ENCODE measurements at regions not wholly inside any gene's neighbourhood (a gene's known extent, or its start where the extent isn't known, plus 50 kb on each side); places are given as distances from the start of the nearest gene placed in this dataset.

- WGBS (ENCODE audit: extremely low coverage, insufficient read length, low lambda C conversion rate): no CpG with 5 or more reads among the region's 17 CpGs
- no peak overlapping the region for H3K4ac ChIP-seq (ENCODE audit: low read depth, low read length)
- no peak overlapping the region for H2BK15ac ChIP-seq (ENCODE audit: low read depth, low read length)
- H2BK5ac ChIP-seq (ENCODE audit: insufficient read length, low read length): no peak overlapping the region
- H3K4me1 ChIP-seq (ENCODE audit: insufficient read depth, low read length): no peaks in the 10 kb centered on the region
- no peak for DNase-seq
- no peak overlapping the region for H4K5ac ChIP-seq (ENCODE audit: insufficient read length, low read depth, low read length)
- H3K23me2 ChIP-seq (ENCODE audit: insufficient read length, low read depth, low read length, poor library complexity, severe bottlenecking): no peaks in the 10 kb centered on the region
- H3K79me2 ChIP-seq (ENCODE audit: insufficient read depth, low read length): no peaks in the 10 kb centered on the region
- Mint-ChIP-seq H3K4me3 (no peak overlapping the region), H3K27ac (no peak overlapping the region), H3K27me3 (ENCODE audit: low read depth) (no peaks in the 10 kb centered on the region; the same call in 1 of the 2 replicates), H3K9me3 (peaks cover 9 to 16% of the 10 kb centered on the region in 2 experiments; a peak in 4 of 5 replicates), H3K36me3 (ENCODE audit: insufficient read depth in 1 of 3, low read depth in 3 of 3) (peaks cover 0 to 21% (median 10%) of the 10 kb centered on the region in 3 experiments; a peak in 5 of 7 replicates), H3K4me1 (peaks cover 5 to 11% of the 10 kb centered on the region in 2 experiments; a peak in 3 of 4 replicates)
- no peak overlapping the region for H3K27ac ChIP-seq (ENCODE audit: insufficient read length, low read depth, low read length)
- no peak overlapping the region for H2AK5ac ChIP-seq (ENCODE audit: insufficient read length, low read length)
- H3K9me3 ChIP-seq (ENCODE audit: control insufficient read depth, low read depth, low read length): no peaks in the 10 kb centered on the region
- H3K79me1 ChIP-seq (ENCODE audit: insufficient read depth, low read depth, low read length, poor library complexity, severe bottlenecking): no peaks in the 10 kb centered on the region
- H2AFZ ChIP-seq (ENCODE audit: low read length): no peak overlapping the region
- H3K14ac ChIP-seq (ENCODE audit: insufficient read depth, low read length): no peak overlapping the region
- no peak overlapping the region for H3K4me2 ChIP-seq (ENCODE audit: insufficient read depth, insufficient read length, low read length)
- no peak overlapping the region for H2BK12ac ChIP-seq (ENCODE audit: insufficient read length, low read depth, low read length)
- H3K27me3 ChIP-seq (ENCODE audit: insufficient read depth, low read length): no peaks in the 10 kb centered on the region
- TF ChIP-seq CTCF (conservative IDR thresholded peaks at IDR 0.05): no peak
- no peak overlapping the region for H4K8ac ChIP-seq (replicated peaks; ENCODE audit: insufficient read length, low read depth, low read length)
- no peak overlapping the region for H2BK20ac ChIP-seq (ENCODE audit: low read depth, low read length, poor library complexity, severe bottlenecking)
- H4K20me1 ChIP-seq (ENCODE audit: control insufficient read depth, insufficient read depth, insufficient read length): no peaks in the 10 kb centered on the region
- H3K18ac ChIP-seq (ENCODE audit: insufficient read length, low read depth, low read length): no peak overlapping the region
- H3T11ph ChIP-seq (ENCODE audit: low read length): no peak overlapping the region
- no peak overlapping the region for H2BK120ac ChIP-seq (ENCODE audit: low read depth, low read length, poor library complexity, severe bottlenecking)
- H3K56ac ChIP-seq (ENCODE audit: insufficient read length, low read depth, low read length): no peak overlapping the region
- no peak overlapping the region for H3K23ac ChIP-seq (ENCODE audit: insufficient read length, low read depth, low read length)
- H3K9ac ChIP-seq (ENCODE audit: extremely low read depth, insufficient read length, low read length): no peak overlapping the region
- H4K91ac ChIP-seq (ENCODE audit: insufficient read length, low read depth, low read length): no peak overlapping the region
Measured at GRCh38 chr18:29588446-29589100, 1411.6 kb upstream of the CDH2 start.
